ENCODE measurements at regions not wholly inside any gene's neighbourhood (a gene's known extent, or its start where the extent isn't known, plus 50 kb on each side); places are given as distances from the start of the nearest gene placed in this dataset.

- DNase-seq, result no peak
Measured at GRCh38 chr1:29639741-29640427, 403.6 kb downstream of the PTPRU start.

GRCh38 chr1:29639156-29639736 is 402.9 kb downstream of the PTPRU start:
- no peak for DNase-seq

GRCh38 chr1:29638281-29638680 is 402.0 kb downstream of the PTPRU start:
- DNase-seq, result no peak

- DNase-seq, result no peak
Measured at GRCh38 chr1:29636936-29637335, 400.6 kb downstream of the PTPRU start.

- no peak for DNase-seq
Measured at GRCh38 chr1:29635501-29636263, 399.4 kb downstream of the PTPRU start.

- DNase-seq, result no peak
Measured at GRCh38 chr1:29634746-29635335, 398.5 kb downstream of the PTPRU start.

- DNase-seq, result no peak
Measured at GRCh38 chr1:29634324-29634723, 398.0 kb downstream of the PTPRU start.

- DNase-seq, result no peak
Measured at GRCh38 chr1:29633771-29634170, 397.4 kb downstream of the PTPRU start.

- no peak for DNase-seq
Measured at GRCh38 chr1:29632806-29633615, 396.7 kb downstream of the PTPRU start.

- no peak for DNase-seq
Measured at GRCh38 chr1:29631836-29632805, 395.8 kb downstream of the PTPRU start.

- no peak for DNase-seq
Measured at GRCh38 chr1:29631361-29631760, 395.0 kb downstream of the PTPRU start.

- no peak for DNase-seq
Measured at GRCh38 chr1:29630756-29631155, 394.4 kb downstream of the PTPRU start.

- no peak for DNase-seq
Measured at GRCh38 chr1:29629814-29630516, 393.6 kb downstream of the PTPRU start.

GRCh38 chr1:29629401-29629800 is 393.1 kb downstream of the PTPRU start:
- no peak for DNase-seq

GRCh38 chr1:29628190-29628589 is 391.9 kb downstream of the PTPRU start:
- no peak for DNase-seq

- DNase-seq, result no peak
Measured at GRCh38 chr1:29626726-29627125, 390.4 kb downstream of the PTPRU start.

GRCh38 chr1:29626066-29626465 is 389.7 kb downstream of the PTPRU start:
- DNase-seq, result no peak

- DNase-seq, result no peak
Measured at GRCh38 chr1:29625084-29625420, 388.7 kb downstream of the PTPRU start.

GRCh38 chr1:29624320-29625083 is 388.2 kb downstream of the PTPRU start:
- no peak for DNase-seq

GRCh38 chr1:29623501-29623900 is 387.2 kb downstream of the PTPRU start:
- DNase-seq, result no peak
